Fibroblast of lung (primary cell): ENCODE measurements at regions not wholly inside any gene's neighbourhood (a gene's known extent, or its start where the extent isn't known, plus 50 kb on each side); places are given as distances from the start of the nearest gene placed in this dataset.

Source experiments
- DNase-seq, 2 donors: peaks; one replicate each; pipeline versions ENCODE4 v3.0.0 to v3.0.0-alpha.2; 2010; ENCODE audit warnings: low read depth in 2 of 2
- H2AFZ ChIP-seq: 2 replicates; pipeline ENCODE4 v1.5.1; 2012; ENCODE audit warnings: low read length, control low read depth, inconsistent platforms
- H3K27ac ChIP-seq: 2 replicates; pipeline ENCODE4 v1.5.1; 2011; ENCODE audit warnings: low read length, control low read depth; ENCODE audit not compliant: insufficient read depth
- H3K27me3 ChIP-seq: 2 replicates; pipeline ENCODE4 v1.5.1; 2011; ENCODE audit warnings: mild to moderate bottlenecking, low read length; ENCODE audit not compliant: control insufficient read depth, insufficient read depth
- H3K36me3 ChIP-seq: 2 replicates; pipeline ENCODE4 v1.5.1; 2011; ENCODE audit warnings: low read length; ENCODE audit not compliant: control insufficient read depth, insufficient read depth
- H3K4me1 ChIP-seq: 2 replicates; pipeline ENCODE4 v1.5.1; 2011; ENCODE audit warnings: low read length; ENCODE audit not compliant: control insufficient read depth, insufficient read depth; ENCODE audit errors: extremely low read depth
- H3K4me2 ChIP-seq: 2 replicates; pipeline ENCODE4 v1.5.1; 2011; ENCODE audit warnings: low read length, control low read depth; ENCODE audit not compliant: insufficient read depth; ENCODE audit errors: extremely low read depth
- H3K4me3 ChIP-seq, 4 experiments: fragments of 200-600 bp in 1 of 4; sonication (generic) in 1 of 4; replicated peaks in 1 of 4; 2 replicates each; pipeline ENCODE4 v1.5.1; 2011 to 2016; ENCODE audit warnings: low read length in 4 of 4, low read depth in 3 of 4, mild to moderate bottlenecking in 3 of 4, control low read depth in 2 of 4, inconsistent platforms in 1 of 4, mixed read lengths in 1 of 4; ENCODE audit not compliant: insufficient read depth in 1 of 4; ENCODE audit errors: control extremely low read depth in 1 of 4
- H3K79me2 ChIP-seq: 2 replicates; pipeline ENCODE4 v1.5.1; 2012; ENCODE audit warnings: mild to moderate bottlenecking, low read length, inconsistent platforms; ENCODE audit not compliant: control insufficient read depth, insufficient read depth
- H3K9ac ChIP-seq: 2 replicates; pipeline ENCODE4 v1.5.1; 2011; ENCODE audit warnings: mild to moderate bottlenecking, low read length, control low read depth; ENCODE audit not compliant: insufficient read depth
- H3K9me3 ChIP-seq: 2 replicates; pipeline ENCODE4 v1.5.1; 2012; ENCODE audit warnings: low read depth, low read length; ENCODE audit not compliant: control insufficient read depth, insufficient read depth
- H4K20me1 ChIP-seq: 2 replicates; pipeline ENCODE4 v1.5.1; 2011; ENCODE audit warnings: low read length; ENCODE audit not compliant: control insufficient read depth, insufficient read depth; ENCODE audit errors: extremely low read depth
- CTCF ChIP-seq, 2 donors: IDR thresholded peaks in 1 of 2; conservative IDR thresholded peaks in 1 of 2; 1 replicate in 1 of 2; 2 replicates in 1 of 2; pipeline ENCODE4 v1.5.1; 2011 to 2012; ENCODE audit warnings: low read length in 2 of 2, control low read depth in 1 of 2, inconsistent platforms in 1 of 2, low read depth in 1 of 2, mild to moderate bottlenecking in 1 of 2
- EZH2 ChIP-seq: IDR thresholded peaks from 2 replicates; pipeline ENCODE4 v1.5.1; 2012; ENCODE audit warnings: low read length, control low read depth, mild to moderate bottlenecking; ENCODE audit errors: missing control alignments

GRCh38 chr11:128305588-128305987 is 281.8 kb downstream of the ETS1 start:
- Histone ChIP-seq H3K4me3 (no peak overlapping the region), H3K4me2 (no peak overlapping the region), H3K36me3 (no peaks in the 10 kb centered on the region), H3K9ac (no peak overlapping the region), H3K27me3 (no peaks in the 10 kb centered on the region), H3K9me3 (no peaks in the 10 kb centered on the region), H3K79me2 (no peaks in the 10 kb centered on the region), H3K27ac (no peak overlapping the region), H4K20me1 (no peaks in the 10 kb centered on the region), H3K4me1 (no peaks in the 10 kb centered on the region), H2AFZ (no peak overlapping the region)
- TF ChIP-seq CTCF (conservative IDR thresholded peaks at IDR 0.05 in 1 of 2, IDR thresholded peaks at IDR 0.05 in 1 of 2; ENCODE audit: low read depth in 1 of 2, low read length in 2 of 2) = no peak
- TF ChIP-seq EZH2 = no peak
- DNase-seq = no peak

GRCh38 chr11:128304666-128305485 is 282.5 kb downstream of the ETS1 start:
- no peak overlapping the region for H3K4me3 ChIP-seq
- H3K9me3 ChIP-seq = no peaks in the 10 kb centered on the region
- no peaks in the 10 kb centered on the region for H3K27me3 ChIP-seq
- no peaks in the 10 kb centered on the region for H3K4me1 ChIP-seq
- no peak for DNase-seq
- no peak overlapping the region for H2AFZ ChIP-seq
- H3K27ac ChIP-seq = no peak overlapping the region
- no peaks in the 10 kb centered on the region for H4K20me1 ChIP-seq
- no peaks in the 10 kb centered on the region for H3K79me2 ChIP-seq
- TF ChIP-seq CTCF (conservative IDR thresholded peaks at IDR 0.05 in 1 of 2, IDR thresholded peaks at IDR 0.05 in 1 of 2; ENCODE audit: low read depth in 1 of 2, low read length in 2 of 2) (no peak), EZH2 (no peak)
- no peaks in the 10 kb centered on the region for H3K36me3 ChIP-seq
- H3K4me2 ChIP-seq = no peak overlapping the region
- no peak overlapping the region for H3K9ac ChIP-seq

GRCh38 chr11:128304116-128304515 is 283.2 kb downstream of the ETS1 start:
- Histone ChIP-seq H3K36me3 (no peaks in the 10 kb centered on the region), H3K4me2 (no peak overlapping the region), H4K20me1 (no peaks in the 10 kb centered on the region), H2AFZ (no peak overlapping the region), H3K27me3 (no peaks in the 10 kb centered on the region), H3K79me2 (no peaks in the 10 kb centered on the region), H3K4me1 (no peaks in the 10 kb centered on the region), H3K9ac (no peak overlapping the region), H3K9me3 (no peaks in the 10 kb centered on the region), H3K4me3 (no peak overlapping the region), H3K27ac (no peak overlapping the region)
- TF ChIP-seq CTCF (conservative IDR thresholded peaks at IDR 0.05 in 1 of 2, IDR thresholded peaks at IDR 0.05 in 1 of 2; ENCODE audit: low read depth in 1 of 2, low read length in 2 of 2) = no peak
- no peak for TF ChIP-seq EZH2
- no peak for DNase-seq
